GM10248 (cell line): ENCODE measurements at regions not wholly inside any gene's neighbourhood (a gene's known extent, or its start where the extent isn't known, plus 50 kb on each side); places are given as distances from the start of the nearest gene placed in this dataset.

Experiments
- CTCF ChIA-PET: fragments of 300-600 bp; sonication (Branson Sonifier 250); formaldehyde crosslinking; extraction: SDS; loops from one replicate; lab custom pipeline; 2021; ENCODE audit warnings: antibody characterized with exemption; lab: Yijun Ruan, JAX
- POLR2A ChIA-PET: fragments of 350-650 bp; sonication (Branson Sonifier 250); formaldehyde crosslinking; extraction: SDS; loops from one replicate; lab custom pipeline; 2020; ENCODE audit warnings: antibody characterized with exemption; lab: Yijun Ruan, JAX
- DNase-seq: peaks from one replicate; pipeline ENCODE4 v3.0.0; 2012; ENCODE audit errors: extremely low spot score
- CTCF ChIP-seq: IDR thresholded peaks from 2 replicates; pipeline ENCODE4 v1.5.1; 2012; ENCODE audit warnings: mild to moderate bottlenecking, low read depth; ENCODE audit errors: extremely low read depth, missing control alignments, control extremely low read depth

GRCh38 chr17:52724578-52724977 lies 566.1 kb upstream of the CA10 start:
- CTCF ChIA-PET: no interaction called here
- POLR2A ChIA-PET: no interaction called here
- no peak for DNase-seq
- no peak for TF ChIP-seq CTCF

DNA sequence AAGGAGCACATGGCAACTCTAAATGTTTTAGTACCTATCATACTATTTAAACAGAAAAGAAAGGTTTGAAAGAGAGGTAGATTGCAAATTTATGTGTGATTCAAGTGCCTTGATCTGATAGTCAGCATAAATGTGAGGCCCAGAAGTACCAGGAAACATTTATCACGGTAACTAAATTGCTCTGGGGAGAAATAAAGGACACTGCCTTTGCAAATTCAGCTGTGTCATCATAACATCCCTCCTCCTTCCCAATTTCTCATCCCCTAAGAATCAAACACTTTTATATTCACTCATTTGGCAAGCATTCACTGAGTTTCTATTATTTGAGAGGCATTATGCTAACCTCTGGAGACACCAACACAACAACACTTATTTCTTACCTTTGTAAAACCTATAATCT lies 563.4 kb upstream of the CA10 start:
- ChIA-PET POLR2A (no interaction called here), CTCF (no interaction called here)
- no peak for TF ChIP-seq CTCF
- no peak for DNase-seq

DNA sequence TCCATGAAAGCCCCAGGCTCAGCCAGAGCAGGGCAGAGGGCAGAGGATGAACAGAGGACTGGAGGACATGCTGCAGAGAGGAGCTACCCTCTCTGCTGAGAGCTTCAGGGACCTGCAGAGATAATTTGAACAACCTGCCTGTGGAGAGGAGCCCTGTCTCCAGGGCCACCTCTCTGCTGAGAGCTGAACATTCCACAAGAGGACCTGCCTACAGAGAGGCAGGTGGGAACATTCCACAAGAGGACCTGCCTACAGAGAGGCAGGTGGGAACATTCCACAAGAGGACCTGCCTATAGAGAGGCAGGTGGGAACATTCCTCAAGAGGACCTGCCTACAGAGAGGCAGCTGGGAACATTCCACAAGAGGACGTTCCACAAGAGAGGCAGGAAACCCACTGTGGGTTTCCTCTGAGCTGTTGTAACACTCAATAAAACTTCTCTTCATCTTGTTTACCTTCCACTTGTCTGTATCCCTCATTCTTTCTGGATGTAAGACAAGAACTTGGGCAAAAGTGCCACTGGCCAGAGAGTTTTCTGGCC lies 551.9 kb upstream of the CA10 start:
- DNase-seq: no peak
- POLR2A ChIA-PET: no interaction called here
- CTCF ChIA-PET: no interaction called here
- no peak for TF ChIP-seq CTCF

- DNase-seq: no peak
- no peak for TF ChIP-seq CTCF
- CTCF ChIA-PET: no interaction called here
- POLR2A ChIA-PET: no interaction called here
These were observed 551.2 kb upstream of the CA10 start for GRCh38 chr17:52709724-52710123.

- TF ChIP-seq CTCF: no peak
- POLR2A ChIA-PET: no interaction called here
- CTCF ChIA-PET: no interaction called here
- DNase-seq: no peak
These were observed 537.8 kb upstream of the CA10 start for GRCh38 chr17:52696362-52696761.

- no peak for DNase-seq
- TF ChIP-seq CTCF: no peak
- POLR2A ChIA-PET: no interaction called here
- CTCF ChIA-PET: no interaction called here
These were observed 527.6 kb upstream of the CA10 start for GRCh38 chr17:52686140-52686539.

- CTCF ChIA-PET: no interaction called here
- DNase-seq: no peak
- TF ChIP-seq CTCF: no peak
- POLR2A ChIA-PET: no interaction called here
These were observed 523.0 kb upstream of the CA10 start for GRCh38 chr17:52681480-52681879.
